IMR-90 (cell line): ENCODE measurements at regions not wholly inside any gene's neighbourhood (a gene's known extent, or its start where the extent isn't known, plus 50 kb on each side); places are given as distances from the start of the nearest gene placed in this dataset.

Experiments
- ATAC-seq: fragments of 200-7000 bp; cut with Tn5 transposase; 2 replicates; pipeline ENCODE4 v1.9.1; 2020; ENCODE audit warnings: low read depth, mild to moderate bottlenecking, moderate library complexity
- BruUV-seq: library from RNA; stranded (reverse); fragments of 400-500 nt; replicated peaks from 2 replicates; lab custom pipeline; 2021; lab: Mats Ljungman, UMichigan
- CTCF ChIA-PET: fragments of 300-600 bp; formaldehyde crosslinking; extraction: SDS; loops from one replicate; lab custom pipeline; 2021; ENCODE audit warnings: antibody characterized with exemption; lab: Yijun Ruan, JAX
- POLR2A ChIA-PET: fragments of 300-600 bp; sonication (Branson Sonifier 250); formaldehyde crosslinking; loops from one replicate; lab custom pipeline; 2022; ENCODE audit warnings: antibody characterized with exemption; ENCODE audit not compliant: unreplicated experiment; lab: Charles Lee
- DNase-seq: peaks from one replicate; pipeline ENCODE4 v3.0.0; 2013
- H2AFZ ChIP-seq: replicated peaks from 2 replicates; pipeline ENCODE3; 2013; ENCODE audit warnings: low read length, mild to moderate bottlenecking; ENCODE audit not compliant: poor library complexity
- H2AK5ac ChIP-seq: 2 replicates; pipeline ENCODE4 v1.6.1; 2013; ENCODE audit warnings: low read depth, low read length, inconsistent platforms
- H2AK9ac ChIP-seq: replicated peaks from 2 replicates; pipeline ENCODE3; 2013; ENCODE audit warnings: mild to moderate bottlenecking, low read depth, low read length, moderate library complexity; ENCODE audit not compliant: poor library complexity
- H2BK120ac ChIP-seq: 2 replicates; pipeline ENCODE4 v1.6.1; 2013; ENCODE audit warnings: low read depth, low read length, inconsistent platforms
- H2BK15ac ChIP-seq: 3 replicates; pipeline ENCODE4 v1.6.1; 2013; ENCODE audit warnings: low read depth, low read length, inconsistent platforms
- H2BK20ac ChIP-seq: 2 replicates; pipeline ENCODE4 v1.6.1; 2013; ENCODE audit warnings: low read depth, mild to moderate bottlenecking, inconsistent platforms, low read length, moderate library complexity
- H2BK5ac ChIP-seq: 2 replicates; pipeline ENCODE4 v1.6.1; 2013; ENCODE audit warnings: mild to moderate bottlenecking, low read depth, low read length, inconsistent platforms; ENCODE audit not compliant: poor library complexity, severe bottlenecking
- H3K14ac ChIP-seq: replicated peaks from 2 replicates; pipeline ENCODE4 v1.6.1; 2013; ENCODE audit warnings: low read depth, low read length, inconsistent platforms
- H3K18ac ChIP-seq: 2 replicates; pipeline ENCODE4 v1.6.1; 2013; ENCODE audit warnings: low read depth, low read length, control low read depth
- H3K23ac ChIP-seq: 2 replicates; pipeline ENCODE4 v1.6.1; 2013; ENCODE audit warnings: low read depth, low read length, inconsistent platforms
- H3K27ac ChIP-seq: 2 replicates; pipeline ENCODE4 v1.5.1; 2013; ENCODE audit warnings: mild to moderate bottlenecking, control low read depth, low read length; ENCODE audit not compliant: insufficient read depth
- H3K27me3 ChIP-seq: 2 replicates; pipeline ENCODE4 v1.6.1; 2013; ENCODE audit warnings: low read length; ENCODE audit not compliant: control insufficient read depth, insufficient read depth
- H3K36me3 ChIP-seq: 2 replicates; pipeline ENCODE4 v1.6.1; 2013; ENCODE audit warnings: low read length, mixed read lengths; ENCODE audit not compliant: control insufficient read depth, insufficient read depth
- H3K4ac ChIP-seq: 2 replicates; pipeline ENCODE4 v1.6.1; 2013; ENCODE audit warnings: low read depth, low read length, inconsistent platforms
- H3K4me1 ChIP-seq: 2 replicates; pipeline ENCODE4 v1.6.1; 2013; ENCODE audit warnings: low read length, mixed read lengths; ENCODE audit not compliant: control insufficient read depth, insufficient read depth
- H3K4me2 ChIP-seq: 2 replicates; pipeline ENCODE4 v1.6.1; 2013; ENCODE audit warnings: low read depth, mild to moderate bottlenecking, control low read depth, low read length, moderate library complexity
- H3K4me3 ChIP-seq: 2 replicates; pipeline ENCODE4 v1.5.1; 2013; ENCODE audit warnings: low read depth, mild to moderate bottlenecking, control low read depth, low read length, moderate library complexity; ENCODE audit not compliant: insufficient read depth
- H3K56ac ChIP-seq: 2 replicates; pipeline ENCODE4 v1.6.1; 2013; ENCODE audit warnings: low read length, inconsistent platforms; ENCODE audit not compliant: insufficient read depth; ENCODE audit errors: extremely low read depth
- H3K79me1 ChIP-seq, 2 experiments: 2 replicates each; pipeline ENCODE4 v1.6.1; 2013; ENCODE audit warnings: low read length in 2 of 2, inconsistent platforms in 1 of 2, low read depth in 1 of 2
- H3K9ac ChIP-seq: 2 replicates; pipeline ENCODE4 v1.6.1; 2013; ENCODE audit warnings: low read depth, low read length, control low read depth
- H3K9me1 ChIP-seq: 2 replicates; pipeline ENCODE4 v1.6.1; 2013; ENCODE audit warnings: low read length, inconsistent platforms; ENCODE audit not compliant: insufficient read depth
- H3K9me3 ChIP-seq: 2 replicates; pipeline ENCODE4 v1.6.1; 2013; ENCODE audit warnings: low read length; ENCODE audit not compliant: control insufficient read depth, insufficient read depth
- H4K20me1 ChIP-seq: 2 replicates; pipeline ENCODE4 v1.6.1; 2013; ENCODE audit warnings: low read length, inconsistent platforms; ENCODE audit not compliant: insufficient read depth
- H4K5ac ChIP-seq: 2 replicates; pipeline ENCODE4 v1.6.1; 2013; ENCODE audit warnings: mild to moderate bottlenecking, low read depth, low read length, control low read depth
- H4K8ac ChIP-seq, 2 experiments: 2 replicates each; pipeline ENCODE4 v1.6.1; 2013; ENCODE audit warnings: low read depth in 2 of 2, low read length in 2 of 2, control low read depth in 1 of 2, inconsistent platforms in 1 of 2
- H4K91ac ChIP-seq: 2 replicates; pipeline ENCODE4 v1.6.1; 2013; ENCODE audit warnings: low read depth, low read length, inconsistent platforms; ENCODE audit not compliant: insufficient read depth
- CHD1 ChIP-seq: IDR thresholded peaks from 2 replicates; pipeline ENCODE4 v1.6.1; 2012; ENCODE audit warnings: low read depth, low read length, improper control_type of control experiment
- FOS ChIP-seq: fragments of 150-350 bp; IDR thresholded peaks from 2 replicates; pipeline ENCODE4 v1.6.1; 2016; ENCODE audit warnings: low read depth, low read length
- MXI1 ChIP-seq: IDR thresholded peaks from 2 replicates; pipeline ENCODE4 v1.6.1; 2012; ENCODE audit warnings: low read depth, mild to moderate bottlenecking, low read length, moderate library complexity, borderline replicate concordance
- POLR2A ChIP-seq: IDR thresholded peaks from 2 replicates; pipeline ENCODE4 v1.6.1; 2012; ENCODE audit warnings: mild to moderate bottlenecking, low read depth, low read length
- RAD21 ChIP-seq: IDR thresholded peaks from 2 replicates; pipeline ENCODE4 v1.6.1; 2012; ENCODE audit warnings: low read length, improper control_type of control experiment
- RFX5 ChIP-seq: IDR thresholded peaks from 2 replicates; pipeline ENCODE4 v1.8.0; 2012; ENCODE audit warnings: low read depth, mild to moderate bottlenecking, low read length, moderate library complexity
- SMC3 ChIP-seq: fragments of 150-350 bp; IDR thresholded peaks from 2 replicates; pipeline ENCODE4 v1.6.1; 2016; ENCODE audit warnings: low read depth, mild to moderate bottlenecking, antibody characterized with exemption, low read length, moderate library complexity
- USF2 ChIP-seq: fragments of 150-350 bp; IDR thresholded peaks from 2 replicates; pipeline ENCODE4 v1.6.1; 2017; ENCODE audit warnings: mild to moderate bottlenecking, antibody characterized with exemption, low read length, low read depth
- WGBS, 2 experiments: methylation state at CpG; one replicate each; pipeline versions ENCODE4 v1.1.5 to v1.1.7; 2013; ENCODE audit warnings: missing lambda C conversion rate in 2 of 2; ENCODE audit not compliant: insufficient read length in 1 of 2; ENCODE audit errors: extremely low coverage in 2 of 2; 5-methylcytosine and 5-hydroxymethylcytosine counted together
- dilution Hi-C: fragments of 300-500 bp; cut with HindIII; formaldehyde crosslinking; loops from one replicate; pipeline ENCODE4 v1.14.3; 2018; ENCODE audit warnings: low sequenced_read_pairs; ENCODE audit not compliant: unreplicated experiment
- in situ Hi-C: fragments of 300-500 bp; cut with MboI; formaldehyde crosslinking; loops from 3 replicates; pipeline ENCODE4 v1.14.3; 2019; ENCODE audit warnings: low sequenced_read_pairs, inconsistent platforms, mixed read lengths
- intact Hi-C: fragments of 100-400 bp; cut with micrococcal nuclease; formaldehyde crosslinking; loops from 2 replicates; pipeline ENCODE4 v1.10.0; 2022
- TF ChIP-seq, protein P1 (sequence below): fragments of 150-350 bp; IDR thresholded peaks from 2 replicates; pipeline ENCODE4 v1.6.1; 2016; ENCODE audit warnings: low read depth, mild to moderate bottlenecking, low read length, moderate library complexity, borderline replicate concordance

DNA sequence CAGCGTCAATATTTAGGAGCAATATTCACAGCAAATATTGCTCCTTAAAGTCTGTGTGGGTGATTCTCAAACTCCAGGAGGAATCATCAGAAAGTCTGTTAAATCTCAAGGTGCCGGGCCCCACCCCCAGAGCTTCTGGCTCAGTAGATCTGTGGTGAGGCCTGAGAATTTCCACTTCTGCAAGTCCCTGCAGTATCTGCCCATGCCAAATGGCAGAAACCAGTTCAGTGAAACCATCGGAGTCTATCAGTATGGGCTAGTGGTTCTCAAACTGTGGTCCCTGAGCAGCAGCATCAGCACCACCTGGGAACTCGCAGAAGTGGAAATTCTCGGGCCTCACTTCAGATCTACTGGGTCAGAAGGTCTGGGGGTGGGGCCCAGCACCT is 202.9 kb downstream of the SLC4A3 start:
- H3K4me2 ChIP-seq, result no peak overlapping the region
- peaks cover 11% of the 10 kb centered on the region for H3K27me3 ChIP-seq
- in situ Hi-C loops, result no loop called here
- no peaks in the 10 kb centered on the region for H3K9me3 ChIP-seq
- H2BK20ac ChIP-seq, result no peak overlapping the region
- no peak overlapping the region for H3K9ac ChIP-seq
- H2AFZ ChIP-seq, result no peak overlapping the region
- H4K20me1 ChIP-seq, result no peaks in the 10 kb centered on the region
- H2BK120ac ChIP-seq, result no peak overlapping the region
- no peaks in the 10 kb centered on the region for H3K79me1 ChIP-seq
- ChIA-PET POLR2A (no interaction called here), CTCF (no interaction called here)
- intact Hi-C loops, result no loop called here
- ATAC-seq (no peak), DNase-seq (no peak)
- H2BK5ac ChIP-seq, result no peak overlapping the region
- no peak overlapping the region for H3K27ac ChIP-seq
- H3K56ac ChIP-seq, result no peak overlapping the region
- no peaks in the 10 kb centered on the region for H3K9me1 ChIP-seq
- H2BK15ac ChIP-seq, result no peak overlapping the region
- H3K36me3 ChIP-seq, result no peaks in the 10 kb centered on the region
- dilution Hi-C loops, result no loop called here
- no peak overlapping the region for H4K8ac ChIP-seq
- no TSS peak for BruUV-seq
- no peak overlapping the region for H3K23ac ChIP-seq
- H3K4ac ChIP-seq, result no peak overlapping the region
- no peak overlapping the region for H3K4me3 ChIP-seq
- TF ChIP-seq FOS (no peak), RFX5 (no peak), MXI1 (no peak), USF2 (no peak), RAD21 (no peak), CHD1 (no peak), POLR2A (no peak), SMC3 (no peak)
- TF ChIP-seq, protein P1, sequence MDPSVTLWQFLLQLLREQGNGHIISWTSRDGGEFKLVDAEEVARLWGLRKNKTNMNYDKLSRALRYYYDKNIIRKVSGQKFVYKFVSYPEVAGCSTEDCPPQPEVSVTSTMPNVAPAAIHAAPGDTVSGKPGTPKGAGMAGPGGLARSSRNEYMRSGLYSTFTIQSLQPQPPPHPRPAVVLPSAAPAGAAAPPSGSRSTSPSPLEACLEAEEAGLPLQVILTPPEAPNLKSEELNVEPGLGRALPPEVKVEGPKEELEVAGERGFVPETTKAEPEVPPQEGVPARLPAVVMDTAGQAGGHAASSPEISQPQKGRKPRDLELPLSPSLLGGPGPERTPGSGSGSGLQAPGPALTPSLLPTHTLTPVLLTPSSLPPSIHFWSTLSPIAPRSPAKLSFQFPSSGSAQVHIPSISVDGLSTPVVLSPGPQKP, result no peak
- no peak overlapping the region for H3K14ac ChIP-seq
- no peak overlapping the region for H4K91ac ChIP-seq
- no peak overlapping the region for H3K18ac ChIP-seq
- 52% methylated on average over 2 of the region's 5 CpGs; no CpG with 5 or more reads in 1 of the 2 experiments for WGBS, 2 experiments
- no peaks in the 10 kb centered on the region for H3K4me1 ChIP-seq
- H4K5ac ChIP-seq, result no peak overlapping the region
- H2AK9ac ChIP-seq, result no peak overlapping the region
- H2AK5ac ChIP-seq, result no peak overlapping the region
